ENCODE measurements at regions not wholly inside any gene's neighbourhood (a gene's known extent, or its start where the extent isn't known, plus 50 kb on each side); places are given as distances from the start of the nearest gene placed in this dataset.

- Histone ChIP-seq H3K4me2 (no peak overlapping the region), H3K36me3 (ENCODE audit: insufficient read depth) (no peaks in the 10 kb centered on the region), H3K4me3 (IDR thresholded peaks at IDR 0.05; ENCODE audit: insufficient read depth, low read depth, low read length) (no peak overlapping the region), H3K9ac (no peak overlapping the region), H2AFZ (ENCODE audit: low read depth) (no peak overlapping the region), H3K4me1 (ENCODE audit: low read depth, poor library complexity, severe bottlenecking) (no peaks in the 10 kb centered on the region), H3K27ac (no peak overlapping the region), H3K79me2 (ENCODE audit: insufficient read depth, low read depth) (no peaks in the 10 kb centered on the region), H4K20me1 (ENCODE audit: insufficient read depth) (no peaks in the 10 kb centered on the region), H3K27me3 (ENCODE audit: insufficient read depth, low read depth) (no peaks in the 10 kb centered on the region)
- TF ChIP-seq CTCF (conservative IDR thresholded peaks at IDR 0.05; ENCODE audit: low read depth, low read length), result no peak
Observed at GRCh38 chr2:107582487-107582886, 244.2 kb upstream of the RGPD4 start.

DNA sequence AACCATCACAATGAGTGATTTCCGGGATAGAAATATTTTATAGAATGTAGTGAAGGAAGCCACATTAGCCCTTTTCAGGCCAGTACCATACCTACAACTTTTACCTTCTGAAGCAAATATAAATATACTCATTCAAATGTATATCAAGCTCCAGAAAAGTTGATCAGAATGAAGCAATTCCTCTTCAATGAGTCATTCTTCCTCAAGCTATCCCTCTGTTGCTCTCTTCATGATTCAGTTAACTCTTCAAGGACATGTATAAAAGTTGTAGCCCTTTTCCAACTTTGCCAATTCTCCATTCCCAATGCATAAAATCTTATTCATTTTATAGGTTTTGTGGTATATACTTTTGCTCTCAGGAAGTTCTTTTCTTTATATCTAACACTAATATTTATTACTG lies 242.1 kb upstream of the RGPD4 start:
- Histone ChIP-seq H3K27me3 (ENCODE audit: insufficient read depth, low read depth) (no peaks in the 10 kb centered on the region), H2AFZ (ENCODE audit: low read depth) (no peak overlapping the region)

GRCh38 chr2:107585851-107586250 lies 240.8 kb upstream of the RGPD4 start:
- no peaks in the 10 kb centered on the region for H3K27me3 ChIP-seq (ENCODE audit: insufficient read depth, low read depth)
- H3K27ac ChIP-seq, result no peak overlapping the region
- H3K4me3 ChIP-seq (IDR thresholded peaks at IDR 0.05; ENCODE audit: insufficient read depth, low read depth, low read length), result no peak overlapping the region
- H4K20me1 ChIP-seq (ENCODE audit: insufficient read depth), result no peaks in the 10 kb centered on the region
- H3K79me2 ChIP-seq (ENCODE audit: insufficient read depth, low read depth), result no peaks in the 10 kb centered on the region
- no peak overlapping the region for H2AFZ ChIP-seq (ENCODE audit: low read depth)
- no peak overlapping the region for H3K4me2 ChIP-seq
- TF ChIP-seq CTCF (conservative IDR thresholded peaks at IDR 0.05; ENCODE audit: low read depth, low read length), result no peak
- no peak overlapping the region for H3K9ac ChIP-seq
- H3K4me1 ChIP-seq (ENCODE audit: low read depth, poor library complexity, severe bottlenecking), result no peaks in the 10 kb centered on the region
- no peaks in the 10 kb centered on the region for H3K36me3 ChIP-seq (ENCODE audit: insufficient read depth)

More for the DNA sequence above, 242.1 kb upstream of the RGPD4 start:
- no peaks in the 10 kb centered on the region for H4K20me1 ChIP-seq (ENCODE audit: insufficient read depth)
- H3K4me1 ChIP-seq (ENCODE audit: low read depth, poor library complexity, severe bottlenecking), result no peaks in the 10 kb centered on the region
- H3K79me2 ChIP-seq (ENCODE audit: insufficient read depth, low read depth), result no peaks in the 10 kb centered on the region
- no peak overlapping the region for H3K4me2 ChIP-seq
- no peak overlapping the region for H3K4me3 ChIP-seq (IDR thresholded peaks at IDR 0.05; ENCODE audit: insufficient read depth, low read depth, low read length)
- no peak overlapping the region for H3K9ac ChIP-seq
- no peak overlapping the region for H3K27ac ChIP-seq
- no peaks in the 10 kb centered on the region for H3K36me3 ChIP-seq (ENCODE audit: insufficient read depth)
- no peak for TF ChIP-seq CTCF (conservative IDR thresholded peaks at IDR 0.05; ENCODE audit: low read depth, low read length)

- Histone ChIP-seq H4K20me1 (ENCODE audit: insufficient read depth) (no peaks in the 10 kb centered on the region), H3K9ac (no peak overlapping the region), H3K4me3 (IDR thresholded peaks at IDR 0.05; ENCODE audit: insufficient read depth, low read depth, low read length) (no peak overlapping the region), H3K27ac (no peak overlapping the region), H3K27me3 (ENCODE audit: insufficient read depth, low read depth) (no peaks in the 10 kb centered on the region), H2AFZ (ENCODE audit: low read depth) (no peak overlapping the region), H3K36me3 (ENCODE audit: insufficient read depth) (no peaks in the 10 kb centered on the region), H3K4me1 (ENCODE audit: low read depth, poor library complexity, severe bottlenecking) (no peaks in the 10 kb centered on the region), H3K4me2 (no peak overlapping the region), H3K79me2 (ENCODE audit: insufficient read depth, low read depth) (no peaks in the 10 kb centered on the region)
- TF ChIP-seq CTCF (conservative IDR thresholded peaks at IDR 0.05; ENCODE audit: low read depth, low read length), result no peak
Observed at GRCh38 chr2:107588181-107588580, 238.5 kb upstream of the RGPD4 start.
